Cerebellar nuclear complex (tissue), 1 donor: ENCODE measurements at regions not wholly inside any gene's neighbourhood (a gene's known extent, or its start where the extent isn't known, plus 50 kb on each side); places are given as distances from the start of the nearest gene placed in this dataset.
A peak's percentile ranks its signal among the peaks of the same experiment; 100 is the strongest.

Source experiments
- DNase-seq, 2 experiments: peaks; one replicate each; lab custom pipeline; 2025; lab: John Stamatoyannopoulos, UW

DNA sequence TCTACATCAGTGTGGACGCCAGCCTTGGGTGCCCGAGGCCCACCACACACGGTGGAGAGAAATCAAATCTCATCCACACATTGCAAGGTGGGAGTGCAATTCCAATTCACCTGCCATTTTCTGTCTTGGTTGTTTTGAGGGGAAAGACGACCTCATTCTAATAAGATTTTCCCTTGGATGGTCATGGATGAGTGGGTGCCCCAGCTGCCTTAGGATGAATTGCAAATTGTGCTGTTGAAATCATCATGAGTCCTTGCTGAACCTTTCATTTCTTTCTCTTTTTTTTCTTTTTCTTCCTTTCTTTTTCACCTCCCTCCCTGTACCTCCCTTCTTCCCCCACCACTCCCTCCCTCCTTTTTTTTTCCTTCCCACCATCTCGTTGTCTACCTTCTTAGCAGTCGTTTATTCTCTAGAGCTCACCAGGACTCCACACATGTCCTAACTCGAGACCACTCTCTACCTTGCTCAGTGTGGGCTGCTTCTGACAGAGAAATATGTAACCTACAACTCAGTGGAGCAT, 266.9 kb upstream of the NFE2L3 start:
- no peak for DNase-seq

DNA sequence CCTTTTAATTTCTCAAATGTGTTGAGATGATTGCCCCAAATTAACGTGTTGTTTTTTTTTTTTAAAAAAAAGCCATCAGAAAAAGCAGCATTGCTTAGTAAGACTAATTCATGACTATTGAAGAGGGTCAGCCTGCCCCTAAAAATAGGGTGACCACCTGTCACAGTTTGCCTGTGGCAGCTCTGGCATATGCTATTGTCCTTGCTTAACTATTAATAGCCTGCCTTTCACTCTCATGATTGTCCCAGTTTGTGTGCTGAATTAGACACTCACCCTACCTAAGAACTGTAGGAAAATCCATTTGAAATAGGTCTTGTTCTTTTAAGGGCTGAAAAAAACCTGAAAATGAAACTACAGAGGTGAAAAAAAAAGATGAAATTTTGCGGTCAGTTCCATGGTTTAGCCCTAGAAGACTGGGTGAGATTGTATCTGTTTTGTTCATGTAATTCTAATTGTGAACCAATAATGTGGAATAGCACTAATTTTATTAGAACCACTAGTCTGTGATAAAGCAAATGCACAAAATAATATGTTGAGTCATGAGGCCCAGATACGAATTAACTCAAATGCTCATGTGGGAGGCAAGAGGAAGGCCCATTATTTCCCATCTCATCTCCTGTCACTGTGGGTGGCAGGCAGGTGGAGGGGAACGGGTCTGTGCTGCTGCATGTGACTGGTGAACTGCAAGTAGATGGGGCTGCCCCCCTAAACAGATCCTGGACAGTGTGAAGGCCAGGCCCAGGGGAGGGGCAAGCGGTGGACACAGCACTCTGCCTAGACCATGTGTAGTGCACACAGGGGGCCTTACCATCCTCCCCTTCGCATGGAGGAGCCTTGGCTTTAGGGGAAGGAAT, 265.4 kb upstream of the NFE2L3 start:
- DNase-seq: peak; percentile 69 to 75

DNA sequence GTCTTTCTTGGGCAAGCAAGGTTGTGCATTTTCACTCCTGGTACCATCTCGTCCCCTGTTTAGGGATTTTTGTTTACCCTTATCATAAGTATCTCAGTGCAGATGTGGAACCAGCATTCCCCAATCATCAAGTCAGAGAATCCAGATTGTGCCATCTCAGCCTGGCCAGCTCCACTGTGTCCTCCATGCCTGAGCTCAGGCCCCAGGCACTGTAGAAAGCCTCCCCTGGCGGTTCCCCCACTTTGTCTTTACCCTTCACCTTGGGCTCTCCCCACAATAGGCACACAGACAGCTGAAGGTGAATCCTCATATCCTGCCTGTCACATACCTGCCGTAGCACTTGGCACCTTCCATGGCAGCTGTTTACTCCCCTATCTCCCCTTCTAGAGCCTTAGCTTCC, 264.7 kb upstream of the NFE2L3 start:
- DNase-seq: no peak

GRCh38 chr7:25887795-25888559, 264.0 kb upstream of the NFE2L3 start:
- no peak for DNase-seq

GRCh38 chr7:25889765-25890164, 262.2 kb upstream of the NFE2L3 start:
- DNase-seq: no peak

GRCh38 chr7:25891591-25891990, 260.4 kb upstream of the NFE2L3 start:
- no peak for DNase-seq

- no peak for DNase-seq
These were observed 258.6 kb upstream of the NFE2L3 start for GRCh38 chr7:25893436-25893835.

DNA sequence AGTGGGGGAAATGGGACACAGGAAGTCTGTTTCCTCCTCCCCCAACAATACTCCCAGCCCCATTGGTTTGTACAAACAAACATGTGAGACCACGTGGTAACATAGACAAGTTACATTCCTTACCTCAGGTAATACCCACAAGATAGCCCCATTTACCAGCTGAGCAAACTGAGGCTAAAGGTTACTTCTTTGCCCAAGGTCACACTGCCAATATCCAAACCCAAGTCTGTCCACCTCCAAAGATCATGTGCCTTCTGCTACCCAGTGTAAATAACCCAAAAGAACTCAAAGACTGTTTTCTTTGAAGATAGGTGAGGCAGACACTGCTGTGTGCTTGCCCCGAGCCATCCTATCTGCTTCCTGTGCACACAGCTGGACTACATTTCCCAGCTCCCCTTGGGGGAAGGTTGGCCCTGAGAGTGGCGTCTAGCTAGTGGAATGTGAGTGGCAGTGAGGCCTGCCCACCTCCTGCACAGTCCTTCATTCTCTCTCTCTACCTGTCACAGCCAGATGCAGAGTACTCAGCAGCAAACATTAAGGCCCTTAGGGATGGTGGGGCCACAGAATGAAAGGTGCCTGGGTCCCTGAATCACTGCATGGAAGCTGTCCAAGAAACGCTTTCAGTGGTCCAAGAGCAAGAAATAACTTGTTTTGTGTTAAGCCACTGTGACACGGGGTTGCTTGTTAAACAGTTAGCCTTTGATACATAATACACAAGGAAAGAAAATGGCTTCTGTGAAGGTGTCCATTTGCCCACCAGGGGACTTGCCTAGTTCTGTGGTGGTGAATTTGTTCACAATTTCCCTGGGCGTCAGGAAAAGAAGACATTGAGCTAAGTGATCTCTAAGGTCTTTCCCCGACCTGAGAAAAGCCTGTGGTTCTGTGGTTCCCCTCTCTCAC, 257.7 kb upstream of the NFE2L3 start:
- no peak for DNase-seq

DNA sequence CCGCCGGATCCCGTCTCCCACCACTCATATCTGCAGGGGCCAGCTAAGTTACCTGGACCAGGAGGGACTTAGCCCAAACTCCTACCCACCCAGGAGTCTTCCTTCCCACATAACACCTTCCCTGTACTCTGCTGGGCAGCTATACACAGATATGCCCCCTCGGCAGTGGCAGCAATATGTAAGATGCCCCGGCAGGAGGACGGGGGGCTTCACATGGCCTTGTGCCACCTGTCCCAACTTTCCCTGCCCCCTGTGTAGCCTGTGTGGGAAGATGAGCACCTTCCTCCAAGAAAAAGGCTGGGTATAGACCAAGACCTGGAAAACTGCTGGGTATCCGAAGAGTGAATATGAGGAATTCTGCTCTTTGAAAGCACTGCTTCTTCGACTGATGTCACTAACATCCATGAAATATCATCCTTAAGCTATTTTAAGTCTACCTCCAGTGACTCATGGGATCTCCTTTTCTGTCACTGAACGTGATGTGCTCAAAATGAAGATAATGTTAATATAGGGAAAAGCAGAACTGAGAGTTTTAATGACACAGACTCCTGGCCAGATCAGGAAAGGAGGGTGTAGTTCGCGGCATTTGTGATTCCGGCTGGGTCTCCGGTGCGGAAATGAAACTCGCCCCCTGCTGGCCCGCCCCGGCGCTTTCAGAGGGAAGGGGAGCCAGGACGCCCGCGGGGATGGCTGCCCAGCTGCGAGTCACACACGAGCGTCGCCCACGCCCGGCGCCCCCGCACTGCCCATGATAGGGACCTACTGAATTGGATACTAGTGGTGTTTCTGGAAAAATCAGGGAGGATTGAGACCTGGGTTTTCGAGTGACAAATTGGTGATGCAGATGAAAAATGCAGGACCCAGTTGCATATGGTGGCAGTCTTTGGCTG, 256.9 kb upstream of the NFE2L3 start:
- DNase-seq: peak in 1 of 2 experiments; percentile 21

DNA sequence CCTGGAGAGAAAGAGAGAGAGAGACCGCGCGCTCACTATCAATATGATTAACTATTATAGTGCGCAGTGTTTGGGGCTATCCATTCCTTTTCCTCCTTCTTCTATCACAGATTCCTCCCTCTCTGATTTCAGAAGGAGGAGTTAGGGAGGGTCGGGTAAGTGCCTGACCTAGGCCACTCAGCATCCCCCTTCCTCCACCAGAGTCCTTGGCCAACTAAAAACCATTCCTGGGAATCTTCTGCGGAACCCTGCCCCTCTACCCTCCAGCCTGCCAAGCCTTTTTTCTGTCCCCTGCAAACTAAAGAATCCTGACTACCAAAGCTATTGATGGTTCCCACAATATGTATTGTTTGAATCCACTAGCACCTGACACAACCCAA, 256.2 kb upstream of the NFE2L3 start:
- DNase-seq: no peak

DNA sequence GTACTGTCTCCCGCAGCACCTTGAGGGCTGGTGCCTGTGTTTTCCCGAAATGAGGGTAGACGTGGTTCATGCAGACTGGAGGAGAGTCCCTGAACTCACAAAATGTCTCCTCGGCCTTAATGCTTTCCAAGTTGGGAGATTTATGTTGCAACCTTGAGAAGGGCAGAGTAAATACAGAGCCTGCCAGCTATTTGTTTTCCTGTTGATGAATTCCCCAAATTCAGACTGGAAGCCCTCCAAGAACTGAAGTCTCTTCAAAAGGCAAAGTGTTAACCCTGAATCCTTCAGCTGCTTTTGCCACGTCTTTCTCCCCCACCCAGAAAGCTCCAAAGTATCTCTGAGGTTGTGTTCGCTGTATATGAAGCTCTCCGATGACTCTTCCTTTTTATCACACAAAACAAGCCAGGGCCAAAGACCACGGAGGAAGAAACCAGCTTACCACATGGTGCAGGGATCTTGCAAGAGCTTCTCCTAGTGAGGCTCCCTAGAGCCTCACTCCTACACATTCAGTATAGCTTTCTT, 254.7 kb upstream of the NFE2L3 start:
- DNase-seq: no peak

DNA sequence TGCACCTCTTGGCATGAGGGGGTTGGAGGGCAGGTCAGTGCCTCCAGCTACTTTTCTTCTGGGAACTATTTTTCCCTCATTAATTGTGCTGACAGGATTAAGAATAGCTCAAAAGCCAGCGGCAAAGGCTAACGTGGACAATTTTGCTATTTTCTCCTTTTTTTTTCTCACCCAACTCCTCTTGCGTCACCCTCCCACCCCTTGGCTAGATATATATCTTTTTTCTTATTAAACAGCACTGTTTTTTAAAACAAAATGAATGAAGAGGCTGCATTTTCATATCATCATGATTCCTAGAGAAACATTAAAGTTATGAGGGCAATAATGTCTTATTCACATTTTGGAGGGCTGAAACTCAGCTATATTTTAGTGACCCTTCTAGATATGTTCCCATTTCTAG, 251.8 kb upstream of the NFE2L3 start:
- DNase-seq: no peak

DNA sequence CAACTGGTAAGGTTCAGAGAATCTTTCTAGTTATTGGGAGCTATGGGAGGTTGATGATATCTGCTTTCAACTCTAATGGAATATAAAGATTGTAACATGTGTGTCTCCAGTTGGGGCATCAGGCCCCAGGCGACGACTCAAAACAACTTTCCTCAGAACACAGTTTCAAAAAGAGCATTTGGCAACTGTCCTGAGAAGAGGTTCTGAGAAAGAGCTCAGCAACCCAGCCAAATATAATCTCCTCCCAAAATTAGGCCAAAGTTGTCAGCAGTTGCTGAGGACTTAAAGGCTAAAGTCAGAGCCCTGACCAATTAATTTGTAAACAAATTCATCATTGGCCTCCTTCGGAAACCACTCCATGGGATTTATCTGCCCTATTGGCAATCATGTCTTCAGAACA, 251.1 kb upstream of the NFE2L3 start:
- DNase-seq: no peak

GRCh38 chr7:25901658-25902057, 250.3 kb upstream of the NFE2L3 start:
- no peak for DNase-seq

- no peak for DNase-seq
These were observed 246.0 kb upstream of the NFE2L3 start for GRCh38 chr7:25906003-25906402.

- DNase-seq: no peak
These were observed 245.2 kb upstream of the NFE2L3 start for GRCh38 chr7:25906760-25907159.

DNA sequence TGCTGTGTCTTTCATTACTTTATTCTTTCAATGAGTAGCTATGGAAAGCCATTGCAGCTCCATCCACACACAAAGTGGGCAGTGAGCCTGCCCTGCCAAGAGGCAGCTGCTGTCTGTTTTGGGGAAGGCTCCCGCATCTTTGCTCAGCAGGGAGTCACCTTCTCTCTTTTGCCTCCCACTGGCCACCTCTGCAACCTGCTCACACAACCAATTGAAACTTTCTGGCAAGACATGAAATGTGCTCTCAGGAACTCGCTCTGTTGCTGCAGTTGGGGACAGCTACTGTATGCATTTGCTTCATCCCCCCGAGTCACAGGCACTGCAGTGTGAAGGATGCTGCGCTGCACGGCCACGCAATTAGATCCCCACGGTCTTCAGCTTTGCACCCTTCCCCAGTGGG, 244.8 kb upstream of the NFE2L3 start:
- no peak for DNase-seq

DNA sequence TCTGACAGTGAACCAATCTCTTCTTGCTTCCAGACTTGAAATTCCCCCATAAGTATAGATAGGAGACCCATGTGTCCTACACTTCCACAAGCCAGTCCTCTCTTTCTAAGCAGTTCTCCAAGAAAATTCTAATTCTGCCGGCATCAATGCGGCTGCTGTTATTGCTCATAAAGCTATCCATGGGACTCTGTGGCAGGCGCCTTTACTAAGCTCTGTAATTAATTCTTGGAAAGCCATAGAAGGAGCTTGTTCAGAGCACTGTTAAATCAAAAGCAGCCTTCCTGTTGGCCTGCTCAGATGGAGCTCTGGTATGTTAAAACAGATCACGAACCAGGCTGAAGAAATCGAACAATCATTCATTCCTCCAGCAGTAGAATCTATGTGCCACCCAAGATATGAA, 244.3 kb upstream of the NFE2L3 start:
- no peak for DNase-seq

- DNase-seq: no peak
These were observed 243.6 kb upstream of the NFE2L3 start for GRCh38 chr7:25908154-25908949.
